NCI-H2107 (cell line): ENCODE measurements at regions not wholly inside any gene's neighbourhood (a gene's known extent, or its start where the extent isn't known, plus 50 kb on each side); places are given as distances from the start of the nearest gene placed in this dataset.
"Not testable (repeated sequence)": the region's sequence is repeated elsewhere in the genome, so short reads cannot be mapped to it uniquely, and the experiment has no call there.

Source experiments
- DNase-seq: peaks from one replicate; lab custom pipeline; 2025; lab: John Stamatoyannopoulos, UW

DNA sequence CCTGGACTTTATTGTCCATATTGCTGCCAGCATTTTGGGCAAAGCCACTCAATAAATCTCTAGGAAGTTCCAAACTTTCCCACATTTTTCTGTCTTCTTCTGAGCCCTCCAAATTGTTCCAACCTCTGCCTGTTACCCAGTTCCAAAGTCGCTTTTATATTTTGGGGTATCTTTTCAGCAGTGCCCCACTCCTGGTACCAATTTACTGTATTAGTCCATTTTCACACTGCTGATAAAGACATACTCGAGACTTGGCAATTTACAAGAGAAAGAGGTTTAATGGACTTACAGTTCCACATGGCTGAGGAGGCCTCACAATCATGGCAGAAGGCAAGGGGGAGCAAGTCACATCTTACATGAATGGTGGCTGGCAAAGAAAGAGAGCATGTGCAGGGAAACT is 53.4 kb downstream of the AHSP start:
- not testable (repeated sequence) for DNase-seq

GRCh38 chr16:31601737-31602384 is 74.2 kb downstream of the AHSP start:
- not testable (repeated sequence) for DNase-seq

DNA sequence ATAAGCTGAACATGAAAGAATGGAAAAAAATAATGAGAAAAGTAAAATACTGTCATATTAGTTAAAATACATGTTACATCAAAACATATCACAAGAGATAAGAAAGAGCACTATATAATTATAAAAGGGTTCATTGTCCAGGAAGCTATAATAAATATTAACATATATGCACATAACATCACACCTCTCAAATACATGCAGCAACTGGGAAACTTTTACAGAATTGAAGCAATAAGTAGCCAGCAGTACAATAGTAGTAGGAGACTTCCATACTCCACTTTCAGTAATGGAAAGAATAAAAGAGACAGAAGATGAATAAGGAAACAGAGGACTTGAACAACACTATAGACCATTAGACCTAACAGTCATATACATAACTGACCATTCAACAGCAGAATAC is 90.4 kb downstream of the AHSP start:
- no peak for DNase-seq

- no peak for DNase-seq
Observed at GRCh38 chr16:31636433-31636832, 108.7 kb downstream of the AHSP start.

GRCh38 chr16:31641279-31641678 is 113.6 kb downstream of the AHSP start:
- no peak for DNase-seq

DNA sequence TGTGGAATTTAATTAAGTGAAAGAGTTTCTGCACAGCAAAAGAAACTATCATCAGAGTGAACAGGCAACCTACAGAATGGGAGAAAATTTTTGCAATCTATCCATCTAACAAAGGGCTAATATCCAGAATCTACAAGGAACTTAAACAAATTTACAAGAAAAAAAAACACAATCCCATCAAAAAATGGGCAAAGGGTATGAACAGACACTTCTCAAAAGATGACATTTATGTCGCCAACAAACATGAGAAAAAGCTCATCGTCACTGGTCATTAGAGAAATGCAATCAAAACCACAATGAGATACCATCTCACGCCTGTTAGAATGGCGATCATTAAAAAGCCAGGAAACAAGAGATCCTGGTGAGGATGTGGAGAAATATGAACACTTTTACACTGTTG is 128.0 kb downstream of the AHSP start:
- DNase-seq, result not testable (repeated sequence)

- no peak for DNase-seq
Observed at GRCh38 chr16:31664683-31665482, 137.2 kb downstream of the AHSP start.

- no peak for DNase-seq
Observed at GRCh38 chr16:31674686-31675085, 147.0 kb downstream of the AHSP start.

DNA sequence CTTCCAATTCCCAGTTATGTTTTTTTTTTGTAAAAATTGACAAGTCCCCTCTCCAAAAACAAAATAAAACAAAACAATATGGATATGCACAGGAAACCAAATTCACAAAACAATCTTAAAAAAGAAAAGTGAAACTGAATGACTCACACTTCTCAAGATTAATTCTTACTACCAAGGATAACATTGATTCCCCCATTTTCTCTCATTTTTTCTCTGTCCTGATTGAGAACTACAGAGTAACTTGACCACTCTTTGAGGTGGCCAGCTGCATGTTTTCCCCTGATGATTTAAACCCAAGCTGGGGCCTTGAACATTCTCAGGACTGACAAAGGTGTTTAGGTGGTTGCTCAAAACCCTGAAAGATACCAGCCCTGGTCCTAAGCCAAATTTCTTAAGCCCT is 149.0 kb downstream of the AHSP start:
- no peak for DNase-seq

DNA sequence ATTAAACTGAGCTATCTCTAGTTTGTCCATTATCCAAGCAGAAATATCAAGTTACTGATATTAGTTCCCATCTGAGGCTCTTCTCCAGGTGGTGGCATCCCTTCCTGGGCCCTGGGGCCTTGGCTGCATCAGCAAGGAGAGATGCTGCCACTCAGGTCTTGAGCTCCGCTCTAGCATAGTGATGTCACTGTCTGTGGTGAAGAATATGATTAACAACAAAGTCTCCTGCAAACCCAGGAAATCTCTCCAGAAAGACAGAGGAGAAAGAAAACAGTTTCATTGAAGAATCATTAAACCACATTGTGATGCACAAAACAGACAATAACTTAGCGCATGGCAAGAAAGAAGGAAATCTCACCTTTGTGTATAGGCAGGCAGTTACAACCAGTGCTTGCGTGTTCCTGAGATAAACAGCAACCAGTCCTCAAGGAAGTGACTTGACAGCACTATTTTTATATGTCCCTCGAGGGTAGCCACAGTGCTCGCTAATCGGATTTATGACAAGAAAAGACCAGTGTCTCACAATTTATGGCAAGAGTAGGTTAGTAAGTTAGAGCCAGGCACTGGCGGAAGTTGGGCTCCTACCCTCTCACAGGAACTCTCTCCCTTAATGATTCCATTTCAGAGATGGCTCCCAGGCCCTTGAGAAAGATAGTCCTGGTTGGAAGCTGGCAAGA is 151.1 kb downstream of the AHSP start:
- DNase-seq, result no peak

DNA sequence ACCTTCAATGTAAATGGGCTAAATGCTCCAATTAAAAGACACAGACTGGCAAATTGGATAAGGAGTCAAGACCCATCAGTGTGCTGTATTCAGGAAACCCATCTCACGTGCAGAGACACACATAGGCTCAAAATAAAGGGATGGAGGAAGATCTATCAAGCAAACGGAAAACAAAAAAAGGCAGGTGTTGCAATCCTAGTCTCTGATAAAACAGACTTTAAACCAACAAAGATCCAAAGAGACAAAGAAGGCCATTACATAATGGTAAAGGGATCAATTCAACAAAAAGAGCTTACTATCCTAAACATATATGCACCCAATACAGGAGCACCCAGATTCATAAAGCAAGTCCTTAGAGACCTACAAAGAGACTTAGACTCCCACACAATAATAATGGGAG is 161.6 kb downstream of the AHSP start:
- DNase-seq, result not testable (repeated sequence)

GRCh38 chr16:31692338-31692737 is 164.6 kb downstream of the AHSP start:
- DNase-seq, result not testable (repeated sequence)

DNA sequence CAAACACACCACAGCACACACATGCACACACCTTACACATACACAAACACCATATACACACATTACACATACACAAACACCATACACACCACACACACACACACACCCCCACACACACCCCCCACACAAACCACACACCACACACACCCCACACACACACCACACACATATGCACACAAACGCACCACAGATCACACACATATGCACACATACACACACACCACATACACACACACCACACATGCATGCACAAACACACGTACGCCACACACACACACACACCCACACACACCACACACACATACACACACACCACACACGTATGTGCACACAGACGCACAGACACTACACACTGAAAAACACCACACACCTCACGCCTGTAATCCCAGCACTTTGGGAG is 166.0 kb downstream of the AHSP start:
- DNase-seq, result no peak

- DNase-seq, result no peak
Observed at GRCh38 chr16:31694461-31694860, 166.8 kb downstream of the AHSP start.

DNA sequence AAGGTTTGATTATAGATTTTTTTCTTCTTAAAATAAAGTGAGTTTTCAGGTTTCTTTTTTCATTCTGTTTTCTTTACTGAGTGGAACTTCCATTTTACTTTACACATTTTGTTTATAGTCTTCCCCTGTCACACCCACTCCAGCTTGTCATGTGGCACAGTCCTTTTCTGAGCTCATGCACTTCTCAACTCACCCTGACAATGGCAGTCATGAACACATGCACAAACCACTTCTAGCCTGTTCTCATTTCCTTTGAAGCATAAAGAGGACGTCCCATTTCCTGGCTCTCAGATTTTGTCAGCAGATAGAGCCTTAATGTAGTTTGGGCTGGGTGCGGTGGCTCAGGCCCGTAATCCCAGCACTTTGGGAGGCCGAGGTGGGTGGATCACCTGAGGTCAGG is 168.0 kb downstream of the AHSP start:
- peak; percentile 10 for DNase-seq

DNA sequence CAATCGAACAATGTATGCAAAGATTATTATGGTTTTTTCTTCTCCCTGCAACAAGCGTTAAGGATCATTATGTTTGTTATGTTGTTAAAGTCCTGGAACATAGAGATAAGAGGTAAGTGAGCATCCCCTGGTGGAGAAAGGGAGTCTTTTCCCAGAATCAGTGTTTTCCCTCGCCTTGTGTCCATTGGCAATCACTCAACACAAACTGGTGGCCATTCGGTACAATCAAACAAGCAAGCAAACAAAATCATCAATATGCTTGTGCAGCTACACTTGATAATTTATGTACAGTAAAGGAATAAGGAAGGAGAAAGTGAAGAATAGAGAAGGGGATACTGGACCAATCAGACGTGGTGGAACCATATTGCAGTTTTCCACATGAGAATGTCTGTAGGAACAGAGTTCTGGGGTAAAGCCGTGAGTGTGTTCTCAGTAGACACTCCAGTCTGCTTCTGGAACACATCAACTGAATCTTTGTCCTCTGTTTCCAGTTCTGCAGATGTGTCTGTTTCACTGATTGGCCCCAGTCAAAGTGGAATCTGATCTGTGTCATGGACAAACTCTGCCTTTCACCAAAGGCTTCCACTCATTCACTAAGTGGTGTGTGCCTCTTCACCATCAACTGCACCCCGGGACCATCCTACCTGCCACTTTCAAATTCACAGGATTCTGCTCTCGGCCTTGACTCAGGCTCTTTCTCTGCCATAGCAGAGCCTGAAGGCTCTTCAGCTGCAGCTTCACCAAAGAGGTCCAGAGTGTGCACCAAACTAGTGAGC is 169.5 kb downstream of the AHSP start:
- DNase-seq, result no peak

DNA sequence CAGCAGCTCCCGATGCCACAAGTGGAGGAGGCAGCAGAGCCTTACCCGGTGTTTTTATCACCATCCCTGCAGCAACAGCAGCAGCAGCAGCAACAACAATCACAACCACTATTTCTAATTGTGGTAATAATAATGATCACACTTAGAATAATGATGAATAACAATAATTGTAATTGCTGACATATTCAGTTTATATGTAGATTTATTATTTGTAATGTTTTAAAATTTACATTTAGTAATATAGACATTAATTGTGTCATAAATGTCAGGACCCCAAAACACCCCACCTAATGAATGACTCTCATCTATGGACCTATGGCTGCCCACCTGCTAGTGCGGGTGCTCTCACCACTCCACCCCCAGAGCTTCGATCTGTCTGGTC is 170.0 kb downstream of the AHSP start:
- DNase-seq, result no peak

DNA sequence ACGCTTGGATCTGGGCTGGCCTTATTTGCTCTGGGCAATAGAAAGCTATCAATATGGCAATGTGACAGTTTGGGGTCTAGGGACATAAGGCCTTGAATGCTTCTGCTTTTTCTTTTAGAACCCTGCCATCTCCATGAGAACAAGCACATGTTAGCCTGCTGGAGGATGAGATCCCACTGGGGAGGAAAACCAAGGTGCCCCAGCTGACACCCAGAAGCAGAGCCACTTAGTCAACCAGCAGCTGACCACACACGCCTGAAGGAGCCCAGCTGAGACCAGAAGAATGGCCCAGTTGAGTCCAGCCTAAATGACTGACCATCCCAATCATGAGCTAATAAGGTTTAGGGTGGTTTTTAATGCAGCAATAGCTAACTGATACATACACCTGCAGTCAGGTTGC is 171.2 kb downstream of the AHSP start:
- DNase-seq, result no peak

DNA sequence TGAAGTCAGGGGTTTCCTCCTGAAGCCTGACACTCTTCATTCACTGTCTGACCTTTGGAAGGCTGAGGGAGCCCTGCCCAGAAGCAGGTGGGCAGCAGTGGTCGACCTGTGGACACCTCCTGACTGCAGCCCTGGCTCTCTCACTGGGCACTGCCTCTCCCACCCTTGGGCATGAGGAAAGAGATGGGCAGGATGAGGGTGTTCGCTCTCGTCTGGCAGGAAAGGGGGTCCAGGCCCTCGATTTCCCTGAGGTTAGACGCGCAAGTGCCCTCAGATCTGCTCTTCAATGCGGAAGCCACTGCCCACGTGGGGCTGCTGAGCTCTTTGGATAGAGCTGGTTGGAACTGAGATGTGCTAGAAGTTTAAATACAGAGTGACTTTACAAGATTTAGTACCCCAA is 171.9 kb downstream of the AHSP start:
- no peak for DNase-seq

DNA sequence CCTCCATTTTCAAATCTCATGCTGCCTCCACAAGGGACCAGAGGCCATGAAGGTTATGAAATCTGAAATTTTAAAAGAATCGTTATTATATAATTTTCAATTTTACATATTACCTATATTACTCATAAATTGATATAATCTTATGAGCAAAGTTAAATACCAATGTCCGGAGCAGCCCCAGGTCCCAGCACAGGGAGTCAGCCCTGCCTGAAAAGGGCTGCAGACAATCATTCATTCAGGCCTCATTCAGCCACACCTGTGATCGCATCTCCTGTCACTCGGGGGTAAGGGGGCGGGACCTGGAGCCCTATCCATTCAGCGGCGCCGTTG is 172.5 kb downstream of the AHSP start:
- no peak for DNase-seq

- peak; percentile 71 for DNase-seq
Observed at GRCh38 chr16:31700530-31701388, 172.8 kb upstream of the ZNF267 start.

DNA sequence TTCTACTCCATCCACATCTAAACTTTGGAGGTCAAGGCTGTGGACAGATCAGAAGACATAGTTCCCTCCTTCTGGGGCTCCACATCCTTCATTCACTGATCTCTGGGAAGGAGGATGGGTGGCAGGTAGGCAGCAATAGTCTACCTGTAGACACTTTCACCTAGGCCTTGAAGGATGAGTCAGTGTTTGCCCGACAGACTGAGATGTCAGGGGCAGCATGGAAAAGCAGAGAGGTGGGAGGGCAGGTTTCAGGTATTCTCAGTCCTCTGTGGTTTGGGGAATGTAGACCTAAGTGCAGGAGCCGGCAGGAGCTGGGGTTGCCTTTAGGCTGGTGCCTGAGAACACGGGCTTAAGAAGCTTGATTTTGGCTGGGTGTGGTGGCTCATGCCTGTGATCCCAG is 171.9 kb upstream of the ZNF267 start:
- DNase-seq, result no peak
